Tibial artery (tissue), 4 donors: ENCODE measurements at regions not wholly inside any gene's neighbourhood (a gene's known extent, or its start where the extent isn't known, plus 50 kb on each side); places are given as distances from the start of the nearest gene placed in this dataset.

Experiments
- DNase-seq, 2 donors: peaks; one replicate each; pipeline ENCODE4 v3.0.0-alpha.2; 2019
- H3K27ac ChIP-seq, 2 donors: fragments of 200-600 bp; sonication (generic) in 1 of 2; 1 replicate in 1 of 2; 2 replicates in 1 of 2; pipeline ENCODE4 v1.5.1; 2018 to 2019; ENCODE audit warnings: mild to moderate bottlenecking in 1 of 2
- H3K27me3 ChIP-seq, 2 donors: fragments of 200-600 bp; sonication (generic) in 1 of 2; one replicate each; pipeline versions ENCODE4 v1.5.1 to v1.6.0; 2016 to 2019
- H3K36me3 ChIP-seq, 3 donors: fragments of 200-600 bp; sonication (generic) in 2 of 3; one replicate each; pipeline ENCODE4 v1.5.1; 2016 to 2019; ENCODE audit warnings: mild to moderate bottlenecking in 2 of 3
- H3K4me1 ChIP-seq, 4 donors: fragments of 200-600 bp; sonication (generic) in 2 of 4; 1 replicate in 3 of 4; 2 replicates in 1 of 4; pipeline ENCODE4 v1.5.1; 2016 to 2019
- H3K4me3 ChIP-seq, 2 donors: fragments of 200-600 bp; sonication (generic) in 1 of 2; 1 replicate in 1 of 2; 2 replicates in 1 of 2; pipeline ENCODE4 v1.5.1; 2018 to 2019; ENCODE audit warnings: mild to moderate bottlenecking in 2 of 2
- H3K9me3 ChIP-seq, 3 donors: fragments of 200-600 bp; sonication (generic) in 1 of 3; one replicate each; pipeline ENCODE4 v1.5.1; 2016 to 2019
- intact Hi-C: fragments of 100-400 bp; cut with DNase I; formaldehyde crosslinking; loops from one replicate; pipeline ENCODE4 v1.15.0; 2023; ENCODE audit warnings: low total_unique reads
- TF ChIP-seq, protein P1 (sequence below), 2 experiments: fragments of 200-600 bp in 1 of 2; fragments of 450-650 bp in 1 of 2; IDR thresholded peaks; one replicate each; pipeline ENCODE4 v1.5.1; 2017 to 2019; ENCODE audit warnings: antibody characterized with exemption in 2 of 2, mild to moderate bottlenecking in 1 of 2, moderate library complexity in 1 of 2

- TF ChIP-seq, protein P1, sequence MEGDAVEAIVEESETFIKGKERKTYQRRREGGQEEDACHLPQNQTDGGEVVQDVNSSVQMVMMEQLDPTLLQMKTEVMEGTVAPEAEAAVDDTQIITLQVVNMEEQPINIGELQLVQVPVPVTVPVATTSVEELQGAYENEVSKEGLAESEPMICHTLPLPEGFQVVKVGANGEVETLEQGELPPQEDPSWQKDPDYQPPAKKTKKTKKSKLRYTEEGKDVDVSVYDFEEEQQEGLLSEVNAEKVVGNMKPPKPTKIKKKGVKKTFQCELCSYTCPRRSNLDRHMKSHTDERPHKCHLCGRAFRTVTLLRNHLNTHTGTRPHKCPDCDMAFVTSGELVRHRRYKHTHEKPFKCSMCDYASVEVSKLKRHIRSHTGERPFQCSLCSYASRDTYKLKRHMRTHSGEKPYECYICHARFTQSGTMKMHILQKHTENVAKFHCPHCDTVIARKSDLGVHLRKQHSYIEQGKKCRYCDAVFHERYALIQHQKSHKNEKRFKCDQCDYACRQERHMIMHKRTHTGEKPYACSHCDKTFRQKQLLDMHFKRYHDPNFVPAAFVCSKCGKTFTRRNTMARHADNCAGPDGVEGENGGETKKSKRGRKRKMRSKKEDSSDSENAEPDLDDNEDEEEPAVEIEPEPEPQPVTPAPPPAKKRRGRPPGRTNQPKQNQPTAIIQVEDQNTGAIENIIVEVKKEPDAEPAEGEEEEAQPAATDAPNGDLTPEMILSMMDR (IDR thresholded peaks at IDR 0.05), result no peak
- intact Hi-C loops, result no loop called here
- Histone ChIP-seq H3K9me3 (no peaks in the 10 kb centered on the region), H3K4me1 (no peaks in the 10 kb centered on the region), H3K27me3 (peaks cover 0 to 29% of the 10 kb centered on the region in 2 donors), H3K4me3 (no peak overlapping the region), H3K27ac (no peak overlapping the region), H3K36me3 (no peaks in the 10 kb centered on the region)
- DNase-seq, result no peak
These were observed 114.7 kb upstream of the AFDN start for GRCh38 chr6:167711768-167712730.

DNA sequence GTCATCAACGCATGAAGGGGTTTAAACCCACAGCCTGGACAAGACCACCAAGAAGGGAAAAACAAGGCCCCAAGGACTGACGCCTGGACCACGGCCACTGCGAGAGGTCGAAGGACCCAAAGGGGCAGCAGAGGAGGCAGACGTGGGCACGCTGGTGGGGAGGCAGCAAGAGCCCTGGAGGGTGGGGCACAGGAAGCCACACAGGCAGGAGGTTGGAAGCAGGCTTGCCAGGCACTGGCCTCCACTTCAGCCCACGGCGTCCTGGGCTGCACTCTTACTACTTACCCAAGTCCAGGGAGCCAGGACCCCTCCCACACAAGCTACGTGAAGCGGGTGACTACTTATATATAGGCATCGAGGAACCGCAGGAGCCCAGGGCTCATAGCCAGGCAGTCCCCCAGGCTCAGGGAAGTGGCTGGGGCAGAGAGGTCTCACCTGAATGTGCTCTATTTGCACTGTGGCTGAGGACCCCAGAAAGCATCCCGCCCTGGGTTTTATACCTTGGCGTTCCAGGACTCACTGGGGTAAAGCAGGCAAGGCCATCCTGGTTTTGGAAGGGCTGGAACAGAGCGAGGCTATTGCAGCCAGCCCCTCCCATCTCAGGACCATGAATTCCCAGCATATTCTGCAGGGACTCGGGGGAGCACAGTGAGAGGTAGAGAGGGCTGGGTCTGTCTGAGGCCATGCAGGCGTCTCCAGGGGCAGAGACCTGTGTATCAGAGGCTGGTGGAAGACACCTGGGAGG lies 113.8 kb upstream of the AFDN start:
- Histone ChIP-seq H3K27me3 (peaks cover 0 to 29% of the 10 kb centered on the region in 2 donors), H3K4me3 (no peak overlapping the region), H3K4me1 (no peaks in the 10 kb centered on the region), H3K36me3 (no peaks in the 10 kb centered on the region), H3K27ac (no peak overlapping the region), H3K9me3 (no peaks in the 10 kb centered on the region)
- DNase-seq, result no peak
- TF ChIP-seq, protein P1 (IDR thresholded peaks at IDR 0.05), result no peak
- intact Hi-C loops, result no loop called here

DNA sequence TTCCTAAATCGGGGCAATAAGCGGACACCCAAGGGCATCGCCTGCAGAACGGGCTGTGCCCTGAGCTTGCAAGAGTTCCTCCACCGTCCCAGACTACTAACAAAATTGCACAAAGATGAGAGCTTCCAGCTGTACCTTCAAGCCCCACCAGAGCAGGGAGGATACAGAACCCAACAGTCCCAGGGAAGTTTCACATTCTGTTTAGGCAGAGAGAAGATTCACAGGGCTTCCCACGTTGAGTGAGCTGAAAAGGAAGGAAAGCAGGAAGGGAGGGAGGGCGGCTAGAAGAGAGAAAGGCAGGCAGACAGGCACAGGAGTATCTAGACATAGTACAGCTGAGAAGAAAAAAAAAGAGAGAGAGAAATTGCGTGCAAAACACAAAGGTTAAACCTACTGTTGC lies 112.6 kb upstream of the AFDN start:
- no peaks in the 10 kb centered on the region for H3K9me3 ChIP-seq
- H3K27me3 ChIP-seq, result peaks cover 0 to 29% of the 10 kb centered on the region in 2 donors
- no peak overlapping the region for H3K27ac ChIP-seq
- H3K4me1 ChIP-seq, result no peaks in the 10 kb centered on the region
- intact Hi-C loops, result no loop called here
- H3K4me3 ChIP-seq, result no peak overlapping the region
- no peak for DNase-seq
- no peaks in the 10 kb centered on the region for H3K36me3 ChIP-seq
- TF ChIP-seq, protein P1 (IDR thresholded peaks at IDR 0.05), result no peak

DNA sequence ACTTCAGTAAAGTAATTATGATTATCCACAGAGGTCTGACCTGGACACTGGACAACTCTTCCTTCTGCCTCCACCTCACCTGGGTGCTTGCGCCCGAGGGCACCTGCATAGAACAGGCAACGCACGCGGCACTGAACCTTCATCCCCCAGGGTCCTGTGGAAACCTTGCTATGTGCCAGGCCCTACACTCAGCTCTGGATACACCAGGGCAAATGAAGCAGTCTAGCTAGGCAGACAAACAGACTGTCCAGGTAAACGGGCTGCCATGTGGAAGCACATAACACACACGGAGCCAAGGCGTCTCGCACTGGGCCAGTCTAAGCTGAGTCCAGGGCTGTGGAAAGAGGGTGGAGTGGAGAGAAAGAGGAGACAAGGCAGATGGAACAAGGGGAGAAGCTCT lies 109.3 kb upstream of the AFDN start:
- Histone ChIP-seq H3K4me1 (no peaks in the 10 kb centered on the region), H3K9me3 (no peaks in the 10 kb centered on the region), H3K36me3 (no peaks in the 10 kb centered on the region), H3K27ac (no peak overlapping the region), H3K27me3 (peaks cover 0 to 30% of the 10 kb centered on the region in 2 donors), H3K4me3 (no peak overlapping the region)
- DNase-seq, result no peak
- intact Hi-C loops, result no loop called here
- TF ChIP-seq, protein P1 (IDR thresholded peaks at IDR 0.05), result no peak

GRCh38 chr6:167717867-167718266 lies 108.8 kb upstream of the AFDN start:
- Histone ChIP-seq H3K4me3 (no peak overlapping the region), H3K36me3 (no peaks in the 10 kb centered on the region), H3K27me3 (peaks cover 0 to 30% of the 10 kb centered on the region in 2 donors), H3K9me3 (no peaks in the 10 kb centered on the region), H3K27ac (no peak overlapping the region), H3K4me1 (no peaks in the 10 kb centered on the region)
- intact Hi-C loops, result no loop called here
- DNase-seq, result no peak
- TF ChIP-seq, protein P1 (IDR thresholded peaks at IDR 0.05), result no peak
